Activated naive CD8-positive, alpha-beta T cell (primary cell): ENCODE measurements at regions not wholly inside any gene's neighbourhood (a gene's known extent, or its start where the extent isn't known, plus 50 kb on each side); places are given as distances from the start of the nearest gene placed in this dataset.
"Not testable (repeated sequence)": the region's sequence is repeated elsewhere in the genome, so short reads cannot be mapped to it uniquely, and the experiment has no call there.

Experiments
- H3K27ac Mint-ChIP-seq: one replicate; pipeline ENCODE4 v1.8.0; 2021; ENCODE audit warnings: mixed read lengths
- H3K27me3 Mint-ChIP-seq: one replicate; pipeline ENCODE4 v1.8.0; 2021; ENCODE audit warnings: mixed read lengths
- H3K36me3 Mint-ChIP-seq: one replicate; pipeline ENCODE4 v1.8.0; 2021; ENCODE audit warnings: mixed read lengths
- H3K4me1 Mint-ChIP-seq: one replicate; pipeline ENCODE4 v1.8.0; 2021; ENCODE audit warnings: low read depth, mixed read lengths
- H3K4me3 Mint-ChIP-seq: one replicate; pipeline ENCODE4 v1.8.0; 2021; ENCODE audit warnings: mild to moderate bottlenecking, mixed read lengths
- H3K9me3 Mint-ChIP-seq: one replicate; pipeline ENCODE4 v1.8.0; 2021; ENCODE audit warnings: low read depth, mixed read lengths

DNA sequence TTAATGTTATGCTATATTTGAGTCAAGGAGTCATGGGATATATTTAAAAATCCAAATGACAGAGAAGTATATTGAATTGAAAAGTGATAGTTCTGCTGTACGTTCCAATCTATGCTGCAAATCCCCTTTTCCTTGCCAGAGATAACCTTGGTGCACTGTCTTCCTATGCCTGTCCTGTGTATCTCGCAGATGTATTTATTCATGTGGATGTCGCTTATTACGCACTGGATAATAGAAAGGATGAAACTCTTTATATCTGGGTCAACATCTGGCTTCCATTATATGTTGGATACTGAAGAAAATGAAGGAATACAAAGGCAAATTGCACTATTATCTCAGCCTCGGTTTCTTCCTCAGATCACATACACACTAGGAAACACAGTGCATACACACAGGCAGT, 331.3 kb downstream of the BCKDHB start:
- Mint-ChIP-seq H3K36me3 (peaks cover 9% of the 10 kb centered on the region), H3K9me3 (no peaks in the 10 kb centered on the region), H3K4me3 (no peak overlapping the region), H3K27me3 (no peaks in the 10 kb centered on the region), H3K27ac (no peak overlapping the region), H3K4me1 (no peaks in the 10 kb centered on the region)

DNA sequence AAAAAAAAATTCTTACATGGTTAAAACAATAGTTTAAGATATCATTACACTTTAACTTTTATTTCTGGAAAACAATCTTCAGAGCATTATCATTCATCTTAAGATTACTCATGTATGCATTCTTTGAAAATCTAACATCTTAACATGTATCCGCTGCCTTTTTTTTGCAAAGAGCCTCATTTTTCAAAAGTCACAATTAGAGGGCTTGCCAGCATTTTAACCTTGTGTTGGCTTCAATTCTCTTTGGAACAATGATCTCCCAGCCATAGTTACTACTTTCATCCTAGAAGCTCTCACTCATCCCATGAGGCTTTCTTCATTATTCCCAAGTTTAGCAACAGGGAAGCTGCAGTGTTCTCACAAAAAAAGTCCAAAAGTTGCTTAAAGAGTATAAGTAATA, 330.8 kb downstream of the BCKDHB start:
- no peak overlapping the region for H3K4me3 Mint-ChIP-seq
- peaks cover 2% of the 10 kb centered on the region for H3K9me3 Mint-ChIP-seq
- no peaks in the 10 kb centered on the region for H3K4me1 Mint-ChIP-seq
- peaks cover 11% of the 10 kb centered on the region for H3K36me3 Mint-ChIP-seq
- no peaks in the 10 kb centered on the region for H3K27me3 Mint-ChIP-seq
- no peak overlapping the region for H3K27ac Mint-ChIP-seq

DNA sequence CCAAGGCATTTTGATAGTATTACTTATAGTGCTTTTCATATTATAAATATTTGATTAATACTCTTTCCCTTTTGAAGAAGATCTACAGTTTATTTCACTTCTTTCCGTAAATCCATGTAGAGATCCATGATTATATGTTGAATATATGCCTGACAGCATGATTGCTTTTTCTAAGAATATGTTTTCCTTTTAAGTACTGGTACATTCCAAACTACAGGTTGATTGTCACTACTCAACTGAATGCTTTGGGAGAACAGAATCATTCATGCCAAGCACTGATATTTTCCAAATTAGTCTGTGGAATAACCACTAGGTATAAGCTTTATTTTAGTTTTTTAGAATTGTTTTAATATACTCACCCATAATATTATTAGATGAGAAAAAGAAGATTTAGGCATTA, 330.2 kb downstream of the BCKDHB start:
- H3K9me3 Mint-ChIP-seq: peaks cover 5% of the 10 kb centered on the region
- no peaks in the 10 kb centered on the region for H3K27me3 Mint-ChIP-seq
- no peak overlapping the region for H3K27ac Mint-ChIP-seq
- H3K4me1 Mint-ChIP-seq: no peaks in the 10 kb centered on the region
- peaks cover 11% of the 10 kb centered on the region for H3K36me3 Mint-ChIP-seq
- H3K4me3 Mint-ChIP-seq: no peak overlapping the region

DNA sequence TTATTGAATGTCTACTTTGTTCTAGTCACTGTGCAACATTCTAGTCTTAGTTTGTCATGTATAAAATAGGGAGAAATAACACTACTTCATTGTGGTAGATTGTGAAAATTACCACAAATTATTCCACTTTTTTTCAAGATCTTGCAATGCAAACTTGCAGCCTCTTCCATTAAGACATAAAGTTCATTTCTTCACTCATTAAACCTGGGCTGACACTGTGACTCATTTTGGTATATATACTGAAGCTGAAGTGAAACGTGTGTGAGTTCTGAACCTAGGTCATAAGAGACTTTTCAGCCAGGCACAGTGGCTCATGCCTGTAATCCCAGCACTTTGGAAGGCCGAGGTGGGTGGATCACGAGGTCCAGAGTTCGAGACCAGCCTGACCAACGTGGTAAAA, 329.0 kb downstream of the BCKDHB start:
- no peaks in the 10 kb centered on the region for H3K4me1 Mint-ChIP-seq
- no peak overlapping the region for H3K4me3 Mint-ChIP-seq
- no peaks in the 10 kb centered on the region for H3K27me3 Mint-ChIP-seq
- peaks cover 5% of the 10 kb centered on the region for H3K9me3 Mint-ChIP-seq
- no peak overlapping the region for H3K27ac Mint-ChIP-seq
- H3K36me3 Mint-ChIP-seq: peaks cover 13% of the 10 kb centered on the region

DNA sequence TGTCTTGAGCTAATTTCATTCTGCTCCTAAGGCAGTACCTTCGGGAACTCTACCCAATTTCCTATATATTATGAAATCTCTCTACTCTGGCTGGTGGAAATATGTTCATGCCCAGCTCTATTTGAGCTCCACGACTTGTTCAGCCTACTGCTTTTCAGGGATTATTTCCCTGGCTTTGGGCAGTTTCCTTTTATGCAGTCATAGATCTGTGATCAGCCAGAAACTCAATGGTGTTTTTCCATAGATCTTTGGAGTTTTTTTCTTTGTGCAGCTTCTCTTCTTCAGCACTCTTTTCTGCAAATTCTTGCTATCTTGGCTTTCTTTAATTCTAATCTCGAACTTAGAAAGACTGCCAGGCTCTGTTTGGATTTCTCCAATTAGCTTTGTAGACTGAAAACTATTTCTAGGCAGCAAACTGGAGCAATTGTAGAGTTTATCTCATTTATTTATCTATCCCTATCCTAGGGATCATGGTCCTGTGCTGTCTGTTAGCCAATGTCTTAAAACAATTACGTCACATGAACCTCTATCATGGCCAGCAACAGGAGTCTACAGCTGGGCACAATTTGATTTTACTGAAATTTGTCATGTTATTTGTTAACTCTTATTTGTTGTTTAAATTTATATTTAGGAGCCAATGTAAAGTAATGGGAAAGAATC, 328.4 kb downstream of the BCKDHB start:
- H3K9me3 Mint-ChIP-seq: peaks cover 5% of the 10 kb centered on the region
- peaks cover 13% of the 10 kb centered on the region for H3K36me3 Mint-ChIP-seq
- H3K27ac Mint-ChIP-seq: no peak overlapping the region
- no peak overlapping the region for H3K4me3 Mint-ChIP-seq
- H3K27me3 Mint-ChIP-seq: no peaks in the 10 kb centered on the region
- H3K4me1 Mint-ChIP-seq: no peaks in the 10 kb centered on the region

DNA sequence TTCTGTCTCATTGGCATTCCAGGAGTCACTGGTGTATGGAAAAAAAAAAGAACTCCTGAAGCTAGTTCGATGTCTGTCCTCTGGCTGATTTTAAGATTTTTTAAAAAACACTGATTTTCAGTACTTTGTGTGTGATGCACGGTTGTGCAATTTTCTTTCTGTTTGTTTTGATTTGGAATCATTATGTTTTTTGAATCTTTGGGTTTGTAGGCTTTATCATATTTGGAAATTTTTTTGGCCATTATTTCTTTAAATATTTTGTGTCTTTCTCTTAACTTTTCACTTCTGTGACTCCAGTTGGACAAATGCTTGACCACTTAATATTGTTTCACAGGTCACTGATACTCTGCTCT, 327.2 kb downstream of the BCKDHB start:
- Mint-ChIP-seq H3K4me3 (no peak overlapping the region), H3K36me3 (peaks cover 13% of the 10 kb centered on the region), H3K9me3 (peaks cover 5% of the 10 kb centered on the region), H3K27me3 (no peaks in the 10 kb centered on the region), H3K27ac (no peak overlapping the region), H3K4me1 (no peaks in the 10 kb centered on the region)

DNA sequence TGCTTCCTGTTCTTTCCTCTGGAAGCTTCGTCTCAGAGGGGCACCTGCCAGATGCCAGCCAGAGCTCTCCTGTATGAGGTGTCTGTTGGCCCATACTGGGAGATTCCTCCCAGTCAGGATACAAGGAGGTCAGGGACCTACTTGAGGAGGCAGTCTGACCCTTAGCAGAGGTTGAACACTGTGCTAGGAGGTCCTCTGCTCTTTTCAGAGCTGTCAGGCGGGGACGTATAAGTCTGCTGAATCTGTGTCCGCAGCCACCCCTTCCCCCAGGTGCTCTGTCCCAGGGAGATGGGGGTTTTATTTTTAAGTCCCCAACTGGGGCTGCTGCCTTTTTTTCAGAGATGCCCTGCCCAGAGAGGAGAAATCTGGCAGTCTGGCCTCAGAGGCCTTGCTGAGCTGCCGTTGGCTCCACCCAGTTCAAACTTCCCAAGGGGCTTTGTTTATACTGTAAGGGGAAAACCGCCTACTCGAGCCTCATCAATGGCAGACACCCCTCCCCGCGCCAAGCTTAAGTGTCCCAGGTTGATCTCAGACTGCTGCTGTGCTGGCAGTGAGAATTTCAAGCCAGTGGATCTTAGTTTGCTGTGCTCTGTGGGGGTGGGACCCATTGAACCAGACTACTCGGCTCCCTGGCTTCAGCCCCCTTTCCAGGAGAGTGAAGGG, 326.7 kb downstream of the BCKDHB start:
- Mint-ChIP-seq H3K9me3 (peaks cover 5% of the 10 kb centered on the region), H3K4me1 (no peaks in the 10 kb centered on the region), H3K4me3 (no peak overlapping the region), H3K36me3 (peaks cover 16% of the 10 kb centered on the region), H3K27me3 (no peaks in the 10 kb centered on the region), H3K27ac (no peak overlapping the region)

DNA sequence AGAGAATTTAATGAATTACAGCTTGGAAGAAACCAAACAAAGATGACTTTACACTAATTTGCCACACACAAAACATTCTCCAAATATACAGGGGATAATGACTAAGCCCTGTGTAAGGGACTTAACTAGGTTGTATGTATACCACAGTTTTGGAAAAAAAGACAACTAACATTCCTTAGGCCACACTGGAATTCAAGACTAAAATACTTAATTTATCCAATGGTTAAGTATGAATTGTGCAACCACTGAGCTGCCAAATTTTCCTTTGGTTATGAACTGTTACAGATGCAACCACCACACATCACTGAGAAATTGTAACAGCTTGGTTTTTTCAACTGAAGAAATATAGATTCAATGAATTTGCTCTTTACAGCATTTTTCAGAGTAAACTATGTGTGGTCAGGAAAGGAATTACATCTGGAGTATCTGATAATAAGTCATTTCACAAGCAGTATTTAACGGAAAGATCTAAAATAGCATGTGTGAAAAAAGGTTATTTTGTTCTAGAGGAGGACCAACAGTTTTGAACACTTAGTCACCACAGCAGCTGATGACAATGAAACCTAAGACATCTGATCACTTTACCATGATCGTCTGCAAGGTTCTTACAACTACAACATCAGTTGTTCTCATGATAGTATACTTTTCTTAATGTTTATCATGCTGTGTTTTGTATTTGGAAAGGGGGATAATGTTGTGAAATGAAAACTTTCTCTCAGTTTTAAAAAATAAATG, 318.8 kb downstream of the BCKDHB start:
- H3K4me3 Mint-ChIP-seq: no peak overlapping the region
- peaks cover 43% of the 10 kb centered on the region for H3K36me3 Mint-ChIP-seq
- no peaks in the 10 kb centered on the region for H3K4me1 Mint-ChIP-seq
- H3K9me3 Mint-ChIP-seq: peaks cover 41% of the 10 kb centered on the region
- no peaks in the 10 kb centered on the region for H3K27me3 Mint-ChIP-seq
- no peak overlapping the region for H3K27ac Mint-ChIP-seq

DNA sequence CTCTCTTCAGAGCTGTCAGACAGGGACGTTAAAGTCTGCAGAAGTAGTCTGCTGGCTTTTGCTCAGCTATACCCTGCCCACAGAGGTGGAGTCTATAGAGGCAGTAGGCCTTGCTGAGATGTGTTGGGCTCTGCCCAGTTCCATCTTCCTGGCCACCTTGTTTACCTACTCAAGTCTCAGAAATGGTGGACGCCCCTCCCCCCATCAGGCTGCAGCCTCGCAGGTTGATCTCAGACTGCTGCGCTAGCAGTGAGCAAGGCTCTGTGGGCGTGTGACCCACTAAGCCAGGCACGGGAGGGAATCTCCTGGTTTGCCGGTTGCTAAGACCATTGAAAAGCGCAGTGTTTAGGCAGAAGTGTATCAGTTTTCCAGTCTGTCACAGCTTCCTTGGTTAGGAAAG, 305.0 kb downstream of the BCKDHB start:
- H3K36me3 Mint-ChIP-seq: peaks cover 25% of the 10 kb centered on the region
- H3K9me3 Mint-ChIP-seq: peaks cover 21% of the 10 kb centered on the region
- no peak overlapping the region for H3K4me3 Mint-ChIP-seq
- no peak overlapping the region for H3K27ac Mint-ChIP-seq
- H3K27me3 Mint-ChIP-seq: no peaks in the 10 kb centered on the region
- H3K4me1 Mint-ChIP-seq: no peaks in the 10 kb centered on the region

DNA sequence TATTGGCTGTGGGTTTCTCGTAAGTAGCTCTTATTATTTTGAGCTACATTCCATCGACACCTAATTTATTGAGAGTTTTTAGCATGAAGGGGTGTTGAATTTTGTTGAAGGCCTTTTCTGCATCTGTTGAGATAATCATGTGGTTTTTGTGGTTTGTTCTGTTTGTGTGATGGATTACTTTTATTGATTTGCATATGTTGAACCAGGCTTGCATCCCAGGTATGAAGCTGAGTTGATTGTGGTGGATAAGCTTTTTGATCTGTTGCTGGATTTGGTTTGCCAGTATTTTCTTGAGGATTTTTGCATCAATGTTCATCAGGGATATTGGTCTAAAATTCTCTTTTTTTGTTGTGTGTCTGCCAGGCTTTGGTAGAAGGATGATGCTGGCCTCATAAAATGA, 301.5 kb downstream of the BCKDHB start:
- not testable (repeated sequence) for H3K27ac Mint-ChIP-seq, H3K36me3 Mint-ChIP-seq, H3K27me3 Mint-ChIP-seq, H3K4me3 Mint-ChIP-seq, H3K4me1 Mint-ChIP-seq
- peaks cover 11% of the 10 kb centered on the region for H3K9me3 Mint-ChIP-seq

DNA sequence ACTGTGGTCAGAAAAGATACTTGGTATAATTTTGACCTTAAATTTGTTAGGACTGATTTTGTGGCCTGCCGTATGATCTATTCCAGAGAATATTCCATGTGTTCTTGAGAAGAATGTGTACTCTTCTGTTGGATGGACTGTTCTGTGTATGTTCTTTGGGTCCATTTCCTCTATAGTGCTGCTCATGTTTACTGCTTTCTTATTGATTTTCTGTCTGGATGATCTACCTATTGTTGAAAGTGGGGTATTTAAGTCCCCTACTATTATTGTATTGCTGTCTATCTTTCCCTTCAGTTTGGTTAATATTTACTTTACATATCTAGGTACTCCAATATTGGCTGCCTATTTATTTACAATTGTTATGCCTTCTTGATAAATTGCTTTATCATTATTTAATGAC, 298.4 kb downstream of the BCKDHB start:
- Mint-ChIP-seq H3K4me3 (no peak overlapping the region), H3K27me3 (no peaks in the 10 kb centered on the region), H3K36me3 (peaks cover 7% of the 10 kb centered on the region)

DNA sequence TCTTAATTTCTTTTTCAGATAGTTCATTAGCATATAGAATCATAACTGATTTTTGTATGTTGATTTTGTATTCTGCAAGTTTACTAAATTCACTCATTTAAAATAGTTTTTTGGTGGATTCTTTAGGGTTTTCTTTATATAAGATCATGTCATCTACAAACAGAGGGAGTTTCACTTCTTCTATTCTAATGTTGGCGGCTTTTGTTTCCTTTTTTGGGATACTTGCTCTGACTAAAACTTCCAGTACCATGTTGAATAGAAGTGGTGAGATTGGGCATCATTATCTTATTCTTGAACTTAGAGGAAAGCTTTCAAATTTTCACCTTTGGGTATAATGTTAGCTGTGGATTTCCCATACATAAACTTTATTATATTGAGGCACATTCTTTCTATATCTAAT, 296.9 kb downstream of the BCKDHB start:
- H3K4me3 Mint-ChIP-seq: no peak overlapping the region
- H3K36me3 Mint-ChIP-seq: no peaks in the 10 kb centered on the region
- no peaks in the 10 kb centered on the region for H3K27me3 Mint-ChIP-seq
- peaks cover 7% of the 10 kb centered on the region for H3K9me3 Mint-ChIP-seq
- no peak overlapping the region for H3K27ac Mint-ChIP-seq
- H3K4me1 Mint-ChIP-seq: no peaks in the 10 kb centered on the region

More for the DNA sequence above, 298.4 kb downstream of the BCKDHB start:
- no peaks in the 10 kb centered on the region for H3K4me1 Mint-ChIP-seq
- peaks cover 7% of the 10 kb centered on the region for H3K9me3 Mint-ChIP-seq
- H3K27ac Mint-ChIP-seq: no peak overlapping the region

DNA sequence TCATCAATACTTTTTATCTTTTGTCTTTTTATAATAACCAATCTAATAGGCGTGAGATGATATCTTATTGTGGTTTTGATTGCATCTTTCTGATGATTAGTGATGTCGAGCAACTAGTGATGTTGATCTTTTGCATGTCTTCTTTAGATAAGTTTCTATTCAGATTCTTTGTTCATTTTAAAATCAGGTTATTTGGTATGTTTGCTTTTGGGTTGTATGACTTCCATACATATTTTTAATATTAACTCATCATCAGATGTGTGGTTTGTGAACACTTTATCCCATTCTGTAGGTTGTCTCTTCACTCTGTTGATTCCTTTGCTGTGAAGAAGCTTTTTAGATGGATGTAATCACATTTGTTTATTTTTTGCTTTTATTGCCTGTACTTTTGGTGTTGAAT, 295.8 kb downstream of the BCKDHB start:
- no peak overlapping the region for H3K4me3 Mint-ChIP-seq
- H3K27ac Mint-ChIP-seq: no peak overlapping the region
- H3K9me3 Mint-ChIP-seq: peaks cover 12% of the 10 kb centered on the region
- H3K36me3 Mint-ChIP-seq: peaks cover 3% of the 10 kb centered on the region
- H3K4me1 Mint-ChIP-seq: no peaks in the 10 kb centered on the region
- no peaks in the 10 kb centered on the region for H3K27me3 Mint-ChIP-seq
